HL-60 (cell line): ENCODE measurements at regions not wholly inside any gene's neighbourhood (a gene's known extent, or its start where the extent isn't known, plus 50 kb on each side); places are given as distances from the start of the nearest gene placed in this dataset.

Experiments used
- DNase-seq, 2 experiments: peaks; one replicate each; pipeline ENCODE4 v3.0.0-alpha.2; 2010 to 2020; ENCODE audit warnings: low read depth in 1 of 2, low spot score in 1 of 2
- H3K27ac ChIP-seq: fragments of 250-450 bp; sonication (Bioruptor Pico); replicated peaks from 2 replicates; pipeline ENCODE4 v1.5.1; 2020; ENCODE audit warnings: mild to moderate bottlenecking, moderate library complexity
- H3K27me3 ChIP-seq: fragments of 250-450 bp; sonication (Bioruptor Pico); 2 replicates; pipeline ENCODE4 v1.5.1; 2021; ENCODE audit warnings: mild to moderate bottlenecking, moderate library complexity; ENCODE audit not compliant: insufficient read depth, poor library complexity, severe bottlenecking
- H3K4me3 ChIP-seq: replicated peaks from 2 replicates; pipeline ENCODE4 v1.5.1; 2011; ENCODE audit warnings: mild to moderate bottlenecking, control low read depth, low read length; ENCODE audit not compliant: insufficient read depth
- CTCF ChIP-seq: IDR thresholded peaks from one replicate; pipeline ENCODE4 v1.5.1; 2011; ENCODE audit warnings: low read length, control low read depth, inconsistent platforms; ENCODE audit not compliant: insufficient read depth
- GABPA ChIP-seq: IDR thresholded peaks from 2 replicates; pipeline ENCODE4 v1.6.1; 2012; ENCODE audit warnings: low read depth
- POLR2AphosphoS5 ChIP-seq: IDR thresholded peaks from 2 replicates; pipeline ENCODE4 v1.6.1; 2012; ENCODE audit warnings: low read depth
- SPI1 ChIP-seq: IDR thresholded peaks from 2 replicates; pipeline ENCODE4 v1.6.1; 2012; ENCODE audit warnings: low read depth, mild to moderate bottlenecking, borderline replicate concordance
- TF ChIP-seq, protein P1 (sequence below): IDR thresholded peaks from 2 replicates; pipeline ENCODE4 v1.6.1; 2012; ENCODE audit warnings: low read depth; ENCODE audit not compliant: insufficient replicate concordance

GRCh38 chr4:57172065-57172464, 61.9 kb upstream of the IGFBP7 start:
- Histone ChIP-seq H3K27me3 (no peaks in the 10 kb centered on the region), H3K4me3 (no peak overlapping the region), H3K27ac (no peak overlapping the region)
- no peak for DNase-seq
- TF ChIP-seq CTCF (no peak), GABPA (no peak), SPI1 (no peak), POLR2AphosphoS5 (no peak)
- TF ChIP-seq, protein P1, sequence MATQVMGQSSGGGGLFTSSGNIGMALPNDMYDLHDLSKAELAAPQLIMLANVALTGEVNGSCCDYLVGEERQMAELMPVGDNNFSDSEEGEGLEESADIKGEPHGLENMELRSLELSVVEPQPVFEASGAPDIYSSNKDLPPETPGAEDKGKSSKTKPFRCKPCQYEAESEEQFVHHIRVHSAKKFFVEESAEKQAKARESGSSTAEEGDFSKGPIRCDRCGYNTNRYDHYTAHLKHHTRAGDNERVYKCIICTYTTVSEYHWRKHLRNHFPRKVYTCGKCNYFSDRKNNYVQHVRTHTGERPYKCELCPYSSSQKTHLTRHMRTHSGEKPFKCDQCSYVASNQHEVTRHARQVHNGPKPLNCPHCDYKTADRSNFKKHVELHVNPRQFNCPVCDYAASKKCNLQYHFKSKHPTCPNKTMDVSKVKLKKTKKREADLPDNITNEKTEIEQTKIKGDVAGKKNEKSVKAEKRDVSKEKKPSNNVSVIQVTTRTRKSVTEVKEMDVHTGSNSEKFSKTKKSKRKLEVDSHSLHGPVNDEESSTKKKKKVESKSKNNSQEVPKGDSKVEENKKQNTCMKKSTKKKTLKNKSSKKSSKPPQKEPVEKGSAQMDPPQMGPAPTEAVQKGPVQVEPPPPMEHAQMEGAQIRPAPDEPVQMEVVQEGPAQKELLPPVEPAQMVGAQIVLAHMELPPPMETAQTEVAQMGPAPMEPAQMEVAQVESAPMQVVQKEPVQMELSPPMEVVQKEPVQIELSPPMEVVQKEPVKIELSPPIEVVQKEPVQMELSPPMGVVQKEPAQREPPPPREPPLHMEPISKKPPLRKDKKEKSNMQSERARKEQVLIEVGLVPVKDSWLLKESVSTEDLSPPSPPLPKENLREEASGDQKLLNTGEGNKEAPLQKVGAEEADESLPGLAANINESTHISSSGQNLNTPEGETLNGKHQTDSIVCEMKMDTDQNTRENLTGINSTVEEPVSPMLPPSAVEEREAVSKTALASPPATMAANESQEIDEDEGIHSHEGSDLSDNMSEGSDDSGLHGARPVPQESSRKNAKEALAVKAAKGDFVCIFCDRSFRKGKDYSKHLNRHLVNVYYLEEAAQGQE, result no peak

DNA sequence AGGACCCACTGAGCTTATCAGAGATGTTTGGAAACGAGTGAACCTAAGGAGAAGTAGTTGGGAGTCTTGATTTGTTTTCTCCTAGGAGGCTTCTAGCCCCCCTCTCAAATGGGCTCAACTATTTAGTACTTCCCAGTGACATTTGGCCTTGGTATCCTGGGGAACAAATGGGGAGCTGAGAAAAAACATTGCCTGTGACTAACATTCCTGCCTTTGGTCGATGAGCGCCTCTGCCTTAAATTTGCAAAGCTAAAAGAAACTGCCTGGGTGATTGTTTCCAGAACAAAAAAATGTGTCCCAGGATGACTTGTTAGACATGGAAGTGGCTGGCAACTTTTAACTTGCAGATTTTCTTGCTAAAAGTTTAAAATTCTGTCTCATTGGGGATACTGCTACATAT, 58.8 kb upstream of the IGFBP7 start:
- Histone ChIP-seq H3K27me3 (no peaks in the 10 kb centered on the region), H3K27ac (no peak overlapping the region), H3K4me3 (no peak overlapping the region)
- no peak for TF ChIP-seq SPI1
- no peak for TF ChIP-seq CTCF
- TF ChIP-seq, protein P1, result no peak
- TF ChIP-seq GABPA, result no peak
- DNase-seq, result no peak

DNA sequence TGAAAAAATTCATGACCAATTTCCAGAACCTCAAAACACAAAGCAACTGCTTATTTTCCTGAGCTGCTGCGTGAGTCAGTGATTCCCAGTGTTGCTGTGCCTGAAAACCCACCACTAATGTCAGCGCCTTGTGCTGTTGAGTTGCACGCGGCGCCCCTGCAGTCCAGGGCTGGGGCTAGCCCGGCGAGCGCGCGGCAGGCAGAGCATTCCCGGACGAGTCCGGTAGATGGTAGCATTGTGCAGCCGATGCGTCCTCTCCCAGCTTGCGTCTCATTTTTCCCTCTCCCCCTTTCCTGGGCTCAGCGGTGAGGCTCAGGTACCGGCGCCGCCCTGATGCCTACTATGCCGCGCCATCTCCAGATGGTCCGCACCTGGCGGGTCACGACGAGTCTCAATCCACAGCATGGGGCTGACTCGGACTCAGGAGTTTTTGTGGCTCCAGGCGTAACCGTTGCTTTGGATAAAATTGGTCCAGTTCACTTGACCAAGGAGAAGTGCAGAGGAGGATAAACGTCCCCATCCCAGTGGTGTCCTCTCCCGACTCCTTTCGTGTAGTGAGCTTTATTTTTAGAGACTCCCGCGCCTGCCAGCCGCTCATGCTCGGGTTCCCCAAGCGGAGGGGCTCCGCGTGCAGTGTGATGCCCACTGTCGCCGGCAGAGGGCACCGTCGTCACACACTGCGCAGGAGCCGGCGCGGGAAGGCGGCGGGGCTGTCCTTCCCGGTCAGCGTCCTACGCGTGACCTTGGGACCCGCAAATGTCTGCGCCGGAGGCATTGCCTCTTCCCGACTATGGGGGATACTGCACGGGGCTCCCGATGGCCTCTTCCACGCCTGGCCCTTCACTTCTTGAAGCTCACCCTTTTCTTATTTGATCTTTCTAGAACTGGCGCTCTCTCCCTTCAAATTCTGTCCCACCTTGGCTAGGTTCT, 53.6 kb upstream of the IGFBP7 start:
- no peaks in the 10 kb centered on the region for H3K27me3 ChIP-seq
- DNase-seq, result peak; percentile 45 to 73
- peak overlapping the region; percentile 11; the same call in 1 of the 2 replicates for H3K27ac ChIP-seq
- no peak for TF ChIP-seq GABPA
- peak; percentile 92 for TF ChIP-seq CTCF
- TF ChIP-seq, protein P1, result no peak
- no peak for TF ChIP-seq SPI1
- TF ChIP-seq POLR2AphosphoS5, result 0 out of 2 replicates have a peak, but pooled peaks have one; percentile 18
- H3K4me3 ChIP-seq, result peak overlapping the region; percentile 63
